Skeletal muscle satellite cell (primary cell): ENCODE measurements at regions not wholly inside any gene's neighbourhood (a gene's known extent, or its start where the extent isn't known, plus 50 kb on each side); places are given as distances from the start of the nearest gene placed in this dataset.

Source experiments
- H3K27me3 ChIP-seq: 2 replicates; pipeline ENCODE4 v1.7.0; 2013; ENCODE audit warnings: low read length; ENCODE audit not compliant: control insufficient read depth, insufficient read depth
- H3K36me3 ChIP-seq: 2 replicates; pipeline ENCODE4 v1.7.0; 2013; ENCODE audit warnings: mild to moderate bottlenecking, control low read depth, low read length; ENCODE audit not compliant: insufficient read depth
- H3K4me1 ChIP-seq: 2 replicates; pipeline ENCODE4 v1.7.0; 2013; ENCODE audit warnings: low read length; ENCODE audit not compliant: control insufficient read depth, insufficient read depth
- H3K4me2 ChIP-seq: 2 replicates; pipeline ENCODE4 v1.7.0; 2013; ENCODE audit warnings: mild to moderate bottlenecking, low read length
- H3K4me3 ChIP-seq: 2 replicates; pipeline ENCODE4 v1.7.0; 2013; ENCODE audit warnings: low read length
- H3K9ac ChIP-seq: 2 replicates; pipeline ENCODE4 v1.7.0; 2013; ENCODE audit warnings: mild to moderate bottlenecking, low read depth, low read length, moderate library complexity
- H3K9me3 ChIP-seq: replicated peaks from 2 replicates; pipeline ENCODE4 v1.7.0; 2013; ENCODE audit warnings: mild to moderate bottlenecking, control low read depth, low read length

DNA sequence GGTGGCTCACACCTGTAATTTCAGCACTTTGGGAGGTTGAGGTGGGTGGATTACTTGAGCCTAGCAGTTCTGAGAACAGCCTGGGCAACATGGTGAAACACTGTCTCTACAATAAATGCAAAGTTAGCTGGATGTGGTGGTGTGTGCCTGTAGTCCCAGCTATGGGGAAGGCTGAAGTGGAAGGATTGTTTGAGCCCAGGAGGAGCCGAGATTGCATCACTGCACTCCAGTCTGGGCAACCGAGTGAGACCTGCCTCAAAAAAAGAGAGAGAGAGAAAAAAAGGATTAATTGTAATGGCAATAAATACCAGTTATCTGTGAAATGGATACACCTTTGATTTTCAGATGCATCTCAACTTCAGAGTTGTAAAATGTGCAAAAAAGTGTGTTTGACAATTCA is 58.8 kb downstream of the SPRY1 start:
- Histone ChIP-seq H3K36me3 (no peaks in the 10 kb centered on the region), H3K4me3 (no peak overlapping the region), H3K9ac (no peak overlapping the region), H3K4me1 (peaks cover 10% of the 10 kb centered on the region), H3K9me3 (no peaks in the 10 kb centered on the region), H3K27me3 (no peaks in the 10 kb centered on the region), H3K4me2 (no peak overlapping the region)

DNA sequence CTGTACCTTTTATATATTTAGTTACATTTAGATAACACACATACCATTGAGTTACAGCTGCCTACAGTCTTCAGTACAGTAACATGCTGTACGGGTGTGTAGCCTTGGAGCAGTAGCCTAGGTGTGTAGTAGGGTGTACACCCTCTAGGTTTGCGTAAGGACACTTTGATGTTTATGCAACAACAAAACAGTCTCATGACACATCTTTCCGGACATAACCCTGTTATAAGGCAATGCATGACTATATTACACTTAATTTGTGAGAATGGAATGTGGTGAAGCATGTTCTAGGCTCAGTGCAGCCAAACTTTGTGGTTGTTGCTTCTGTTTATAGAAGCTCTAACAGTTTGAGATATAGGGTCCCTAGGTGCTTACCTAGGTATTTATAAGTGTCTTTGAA is 65.4 kb downstream of the SPRY1 start:
- Histone ChIP-seq H3K27me3 (no peaks in the 10 kb centered on the region), H3K36me3 (no peaks in the 10 kb centered on the region), H3K9ac (no peak overlapping the region), H3K4me1 (no peaks in the 10 kb centered on the region), H3K9me3 (no peaks in the 10 kb centered on the region), H3K4me3 (no peak overlapping the region), H3K4me2 (no peak overlapping the region)

DNA sequence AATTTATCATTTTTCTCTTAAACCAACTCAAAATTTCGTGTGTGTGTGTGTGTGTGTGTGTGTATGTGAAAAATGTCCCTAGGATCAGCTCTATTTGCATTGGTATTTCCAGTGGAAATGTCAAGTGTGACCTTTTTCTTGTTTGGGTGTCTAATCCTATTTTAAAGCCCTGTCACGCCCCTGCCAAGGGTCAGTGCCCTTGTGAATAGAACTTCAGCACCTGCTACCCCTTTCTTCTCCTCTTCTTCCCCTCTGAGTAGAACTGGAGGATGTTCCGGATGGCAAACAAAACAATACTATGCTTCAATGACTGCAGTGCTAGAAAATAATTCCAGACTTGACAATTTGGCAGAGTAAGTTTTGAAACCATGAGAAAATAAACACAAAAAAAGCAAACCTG is 67.3 kb downstream of the SPRY1 start:
- Histone ChIP-seq H3K36me3 (no peaks in the 10 kb centered on the region), H3K9ac (no peak overlapping the region), H3K4me2 (no peak overlapping the region), H3K4me3 (no peak overlapping the region), H3K27me3 (no peaks in the 10 kb centered on the region), H3K4me1 (no peaks in the 10 kb centered on the region), H3K9me3 (no peaks in the 10 kb centered on the region)

DNA sequence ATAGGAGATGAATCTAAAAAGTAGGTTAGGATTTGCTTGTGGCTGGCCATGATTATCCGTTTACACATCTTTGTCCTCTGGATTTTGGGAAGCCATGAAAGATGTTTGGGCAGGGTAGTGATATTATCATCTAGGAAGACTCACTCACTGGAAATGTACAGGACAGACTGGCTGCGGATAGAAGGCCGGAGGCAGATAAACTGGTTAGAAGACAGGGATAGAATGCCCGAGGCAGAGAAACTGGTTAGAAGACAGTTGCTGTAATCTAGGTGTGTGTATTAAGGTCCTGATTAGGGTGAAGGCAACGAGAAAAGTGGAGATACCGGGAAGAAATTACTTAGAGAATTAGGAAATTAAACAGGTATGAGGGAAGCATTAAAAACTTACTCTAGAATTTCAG is 68.8 kb downstream of the SPRY1 start:
- Histone ChIP-seq H3K9ac (no peak overlapping the region), H3K4me1 (no peaks in the 10 kb centered on the region), H3K4me3 (no peak overlapping the region), H3K9me3 (no peaks in the 10 kb centered on the region), H3K4me2 (no peak overlapping the region), H3K36me3 (no peaks in the 10 kb centered on the region), H3K27me3 (no peaks in the 10 kb centered on the region)

DNA sequence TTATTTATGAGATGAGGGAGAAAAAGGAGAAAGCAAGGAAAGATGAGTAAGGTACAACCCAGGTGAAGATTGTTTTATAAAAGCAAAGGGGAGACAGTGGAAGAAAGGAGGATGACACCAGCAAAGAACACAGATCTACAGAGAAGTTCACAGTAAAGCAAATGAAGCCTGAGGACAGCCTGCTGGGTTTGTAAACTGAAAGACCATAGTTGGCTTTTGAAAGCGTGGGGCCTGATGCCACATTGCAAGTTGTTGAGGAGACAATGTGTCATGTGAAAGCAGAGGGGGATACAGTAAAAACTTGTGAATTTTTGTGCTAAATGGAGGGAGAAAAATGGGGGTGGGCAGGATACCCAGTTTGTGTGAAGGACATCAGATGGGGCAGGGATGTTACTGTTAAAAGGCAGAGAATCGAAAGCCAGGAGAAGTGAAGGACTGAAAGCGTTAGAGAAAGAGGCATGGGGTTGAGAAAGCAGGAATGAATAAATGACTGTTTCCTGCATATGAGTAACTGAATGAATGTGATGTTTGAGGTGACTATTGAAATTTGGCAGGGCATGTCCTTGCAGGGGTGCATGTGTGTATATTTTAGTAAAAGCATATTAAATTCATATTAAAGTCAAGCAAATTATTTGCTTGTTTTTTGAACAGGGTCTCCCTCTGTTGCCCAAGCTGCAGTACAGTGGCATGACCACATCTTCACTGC is 69.6 kb downstream of the SPRY1 start:
- H3K4me3 ChIP-seq: no peak overlapping the region
- no peak overlapping the region for H3K9ac ChIP-seq
- H3K9me3 ChIP-seq: no peaks in the 10 kb centered on the region
- no peaks in the 10 kb centered on the region for H3K4me1 ChIP-seq
- H3K27me3 ChIP-seq: no peaks in the 10 kb centered on the region
- H3K4me2 ChIP-seq: no peak overlapping the region
- no peaks in the 10 kb centered on the region for H3K36me3 ChIP-seq

DNA sequence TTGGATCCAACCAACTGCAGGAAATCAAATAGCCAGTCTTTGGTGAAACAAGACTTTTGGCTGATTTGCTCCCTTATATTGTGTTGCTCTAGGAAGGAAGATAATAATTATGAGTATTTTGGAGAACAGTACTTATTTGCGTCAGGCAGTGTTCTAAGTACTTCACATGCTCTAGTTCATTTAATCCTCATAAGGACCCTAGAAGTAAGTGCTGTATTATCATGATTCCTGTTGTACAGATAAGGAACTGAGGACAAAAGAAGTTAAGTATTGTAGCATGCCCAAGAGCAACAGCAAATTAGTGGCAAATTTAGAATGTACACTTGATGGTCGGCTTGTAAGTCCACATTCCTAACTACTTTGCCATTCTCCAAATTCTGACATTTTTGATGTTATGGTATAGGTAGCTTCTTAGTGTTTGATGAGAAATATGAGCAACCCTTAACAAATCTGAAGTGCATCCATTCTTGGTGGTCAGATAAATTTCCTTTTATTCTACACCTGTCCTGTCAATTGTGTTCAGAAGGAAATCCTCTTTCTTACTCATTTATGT is 72.0 kb downstream of the SPRY1 start:
- Histone ChIP-seq H3K4me3 (no peak overlapping the region), H3K9me3 (no peaks in the 10 kb centered on the region), H3K36me3 (no peaks in the 10 kb centered on the region), H3K4me1 (no peaks in the 10 kb centered on the region), H3K9ac (no peak overlapping the region), H3K4me2 (no peak overlapping the region), H3K27me3 (no peaks in the 10 kb centered on the region)

DNA sequence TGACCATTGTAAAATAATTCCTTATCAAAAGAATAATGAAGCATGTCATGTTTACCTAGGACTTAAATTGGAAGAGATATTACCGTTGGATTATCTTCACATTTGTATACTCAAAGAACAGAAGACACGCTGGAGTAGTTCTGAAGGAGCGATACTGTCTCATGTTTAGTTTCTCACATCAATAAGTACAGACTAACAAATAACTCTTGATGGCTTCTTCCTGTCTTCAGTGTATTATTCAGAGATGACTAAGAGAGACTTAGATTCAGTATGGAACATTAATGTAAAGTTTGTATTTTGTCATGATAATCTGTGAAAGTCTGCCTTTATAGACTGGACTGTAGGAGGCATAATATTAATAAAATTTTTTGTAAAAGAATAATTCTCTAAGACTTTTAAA is 72.7 kb downstream of the SPRY1 start:
- Histone ChIP-seq H3K27me3 (no peaks in the 10 kb centered on the region), H3K4me3 (no peak overlapping the region), H3K9ac (no peak overlapping the region), H3K9me3 (no peaks in the 10 kb centered on the region), H3K4me1 (no peaks in the 10 kb centered on the region), H3K4me2 (no peak overlapping the region), H3K36me3 (no peaks in the 10 kb centered on the region)

DNA sequence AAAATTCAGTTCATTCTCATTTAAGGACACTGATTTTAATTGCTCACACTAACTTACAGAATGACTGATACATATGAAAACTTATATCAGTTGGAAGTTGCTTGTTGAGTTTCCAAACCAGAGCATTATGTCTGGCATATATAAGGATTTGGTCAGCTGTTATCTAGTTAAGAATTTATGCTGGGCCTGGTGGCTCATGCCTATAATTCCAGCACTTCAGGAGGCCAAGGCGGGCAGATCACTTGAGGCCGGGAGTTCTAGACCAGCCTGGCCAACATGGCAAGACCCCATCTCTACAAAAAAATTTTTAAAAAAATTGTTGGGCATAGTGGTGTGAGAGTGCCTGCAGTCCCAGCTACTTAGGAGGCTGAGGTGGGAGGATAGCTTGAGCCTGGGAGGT is 73.1 kb downstream of the SPRY1 start:
- no peak overlapping the region for H3K9ac ChIP-seq
- H3K4me3 ChIP-seq: no peak overlapping the region
- H3K4me1 ChIP-seq: no peaks in the 10 kb centered on the region
- H3K9me3 ChIP-seq: no peaks in the 10 kb centered on the region
- no peaks in the 10 kb centered on the region for H3K27me3 ChIP-seq
- no peaks in the 10 kb centered on the region for H3K36me3 ChIP-seq
- H3K4me2 ChIP-seq: no peak overlapping the region

DNA sequence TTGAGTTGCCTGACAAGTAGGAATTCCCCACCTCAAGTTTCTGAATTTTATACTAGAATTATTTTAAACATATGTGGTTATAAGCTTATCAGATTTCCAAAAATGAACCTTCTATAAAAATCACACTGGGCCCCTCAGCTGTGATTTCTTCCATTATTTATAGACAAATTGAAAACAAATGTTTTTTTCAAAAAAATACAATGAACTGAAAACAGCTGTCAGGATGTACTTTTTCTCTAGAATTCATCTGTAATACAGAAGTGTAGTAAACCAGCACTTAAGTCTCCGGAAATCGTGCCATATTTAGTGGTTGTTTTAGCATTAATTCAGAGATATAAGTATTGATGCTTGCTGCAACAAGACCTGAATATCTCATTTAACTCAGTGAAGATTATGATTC is 74.0 kb downstream of the SPRY1 start:
- Histone ChIP-seq H3K27me3 (no peaks in the 10 kb centered on the region), H3K36me3 (no peaks in the 10 kb centered on the region), H3K4me2 (no peak overlapping the region), H3K4me3 (no peak overlapping the region), H3K9me3 (no peaks in the 10 kb centered on the region), H3K9ac (no peak overlapping the region), H3K4me1 (no peaks in the 10 kb centered on the region)

DNA sequence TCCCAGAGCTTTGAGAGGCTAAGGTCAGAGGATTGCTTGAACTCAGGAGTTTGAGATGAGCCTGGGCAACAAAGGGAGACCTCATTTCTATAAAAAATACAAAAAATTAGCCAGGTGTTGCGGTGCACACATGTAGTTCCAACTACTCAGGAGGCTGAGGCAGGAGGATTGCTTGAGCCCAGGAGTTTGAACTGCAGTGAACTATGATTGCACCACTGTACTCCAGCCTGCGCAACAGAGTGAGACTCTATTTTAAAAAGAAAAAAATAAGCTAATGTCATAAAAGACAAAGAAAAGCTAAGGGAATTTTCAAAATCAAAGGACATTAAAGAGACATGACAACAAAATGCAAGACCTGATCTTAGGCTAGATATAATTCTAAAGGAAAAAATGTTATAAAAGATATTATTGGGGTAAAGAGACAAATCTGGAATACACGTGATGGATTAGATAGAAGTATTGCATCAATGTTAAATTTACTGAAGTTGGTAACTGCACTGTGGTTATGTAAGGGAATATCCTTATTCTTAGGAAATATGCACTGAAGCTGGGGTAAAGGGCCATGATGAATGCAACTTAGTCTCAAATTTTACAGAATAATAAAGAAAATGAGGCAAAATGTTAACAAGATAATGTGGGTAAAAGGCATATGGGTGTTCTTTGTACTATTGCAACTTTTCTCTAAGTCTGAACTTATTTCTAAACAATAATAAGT is 75.2 kb downstream of the SPRY1 start:
- Histone ChIP-seq H3K27me3 (no peaks in the 10 kb centered on the region), H3K4me2 (no peak overlapping the region)

DNA sequence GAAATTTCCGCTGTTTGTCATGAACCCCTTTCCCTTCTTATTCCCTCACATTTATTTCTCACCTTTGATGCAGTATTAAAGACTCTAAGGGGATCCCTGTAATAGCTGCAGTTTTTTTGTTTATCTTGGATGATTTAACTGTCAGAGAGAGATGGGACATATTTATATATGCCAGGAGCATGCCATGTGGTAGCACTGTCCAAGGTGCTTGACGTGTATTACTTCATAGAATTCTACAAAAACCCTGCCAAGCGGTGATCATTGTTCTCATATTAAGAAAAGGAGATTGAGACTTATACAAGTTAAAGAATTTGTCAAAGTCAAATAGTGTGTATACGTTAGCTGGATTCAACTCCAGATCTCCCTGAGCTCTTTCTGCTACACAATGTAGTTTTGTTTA is 78.2 kb downstream of the SPRY1 start:
- Histone ChIP-seq H3K4me3 (no peak overlapping the region), H3K9ac (no peak overlapping the region), H3K36me3 (no peaks in the 10 kb centered on the region), H3K9me3 (no peaks in the 10 kb centered on the region), H3K4me1 (no peaks in the 10 kb centered on the region), H3K4me2 (no peak overlapping the region), H3K27me3 (no peaks in the 10 kb centered on the region)

More for the DNA sequence above, 75.2 kb downstream of the SPRY1 start:
- H3K9me3 ChIP-seq: no peaks in the 10 kb centered on the region
- no peaks in the 10 kb centered on the region for H3K36me3 ChIP-seq
- H3K4me3 ChIP-seq: no peak overlapping the region
- no peaks in the 10 kb centered on the region for H3K4me1 ChIP-seq
- no peak overlapping the region for H3K9ac ChIP-seq

DNA sequence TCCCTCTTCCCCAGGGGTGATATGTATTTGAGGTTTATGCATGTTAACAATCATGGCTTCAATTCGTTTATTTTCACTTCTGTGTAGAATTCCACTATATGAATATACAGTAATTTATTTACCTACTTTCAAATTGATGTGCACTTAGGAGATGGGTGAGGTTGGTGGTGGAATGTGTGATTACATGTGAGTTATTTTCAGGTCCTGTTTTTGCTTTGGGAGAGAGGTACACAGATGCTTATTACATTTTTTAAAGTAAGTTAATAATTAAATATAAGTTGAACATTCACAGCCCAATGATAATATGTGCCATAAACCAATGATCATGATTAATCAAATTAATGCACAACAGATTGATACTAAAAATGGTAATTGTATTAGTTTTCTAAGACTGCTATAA is 79.5 kb downstream of the SPRY1 start:
- no peak overlapping the region for H3K9ac ChIP-seq
- H3K9me3 ChIP-seq: no peaks in the 10 kb centered on the region

More for the DNA sequence above, 79.5 kb downstream of the SPRY1 start:
- H3K4me3 ChIP-seq: no peak overlapping the region
- H3K36me3 ChIP-seq: no peaks in the 10 kb centered on the region
- no peaks in the 10 kb centered on the region for H3K4me1 ChIP-seq
- H3K27me3 ChIP-seq: no peaks in the 10 kb centered on the region
- no peak overlapping the region for H3K4me2 ChIP-seq
